IPS DF 19.7 (cell line): ENCODE measurements at regions not wholly inside any gene's neighbourhood (a gene's known extent, or its start where the extent isn't known, plus 50 kb on each side); places are given as distances from the start of the nearest gene placed in this dataset.

ENCODE experiments used
- DNase-seq: peaks from one replicate; pipeline ENCODE4 v3.0.0-alpha.2; 2013; ENCODE audit warnings: low read depth, low spot score

GRCh38 chr11:70647188-70648166 is 249.1 kb downstream of the CTTN start:
- peak; percentile 54 for DNase-seq

GRCh38 chr11:70650075-70650909 is 252.0 kb downstream of the CTTN start:
- no peak for DNase-seq

- DNase-seq = no peak
Measured at GRCh38 chr11:70651031-70651430, 252.7 kb downstream of the CTTN start.

DNA sequence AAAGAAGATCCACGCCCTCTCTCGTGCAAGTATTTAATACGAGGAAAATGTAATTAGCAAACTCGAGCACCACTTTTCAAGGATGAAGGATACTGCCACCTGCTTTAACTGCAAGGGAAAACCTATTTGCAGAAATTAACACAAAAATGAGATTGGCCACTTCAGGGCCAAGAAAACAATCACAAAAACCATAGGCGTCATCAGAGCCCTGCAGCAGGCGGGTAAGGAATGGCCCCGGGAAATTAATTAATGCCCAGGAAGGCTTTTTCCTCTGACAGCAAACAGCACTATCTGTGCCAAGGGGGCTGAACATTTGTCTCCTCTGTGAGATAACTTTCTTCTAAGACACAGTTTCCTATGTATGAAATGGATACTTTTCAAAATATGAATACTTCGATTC is 255.7 kb downstream of the CTTN start:
- DNase-seq = no peak

- DNase-seq = no peak
Measured at GRCh38 chr11:70655816-70656215, 257.5 kb downstream of the CTTN start.

DNA sequence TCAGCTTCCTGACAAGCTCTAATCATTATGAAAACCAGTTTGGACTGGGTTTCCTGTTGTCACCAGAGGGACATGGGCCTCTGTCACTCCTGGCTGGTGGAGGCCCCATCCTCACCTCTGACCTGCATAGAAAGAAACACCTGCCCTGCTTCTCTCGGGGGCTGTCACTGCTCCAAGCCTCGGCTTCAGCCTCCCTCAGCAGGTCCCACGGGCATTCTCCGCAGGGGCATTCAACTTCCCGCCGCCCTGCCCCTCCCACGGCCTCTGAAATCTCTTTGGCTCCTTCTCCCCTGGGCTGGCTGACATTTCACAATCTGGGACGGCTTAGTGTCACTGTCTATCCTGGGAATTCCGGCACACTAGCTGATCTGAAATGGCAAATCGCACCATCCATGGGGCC is 257.9 kb downstream of the CTTN start:
- no peak for DNase-seq

- DNase-seq = no peak
Measured at GRCh38 chr11:70660059-70660888, 261.9 kb downstream of the CTTN start.

GRCh38 chr11:70660889-70661197 is 262.5 kb downstream of the CTTN start:
- DNase-seq = no peak

DNA sequence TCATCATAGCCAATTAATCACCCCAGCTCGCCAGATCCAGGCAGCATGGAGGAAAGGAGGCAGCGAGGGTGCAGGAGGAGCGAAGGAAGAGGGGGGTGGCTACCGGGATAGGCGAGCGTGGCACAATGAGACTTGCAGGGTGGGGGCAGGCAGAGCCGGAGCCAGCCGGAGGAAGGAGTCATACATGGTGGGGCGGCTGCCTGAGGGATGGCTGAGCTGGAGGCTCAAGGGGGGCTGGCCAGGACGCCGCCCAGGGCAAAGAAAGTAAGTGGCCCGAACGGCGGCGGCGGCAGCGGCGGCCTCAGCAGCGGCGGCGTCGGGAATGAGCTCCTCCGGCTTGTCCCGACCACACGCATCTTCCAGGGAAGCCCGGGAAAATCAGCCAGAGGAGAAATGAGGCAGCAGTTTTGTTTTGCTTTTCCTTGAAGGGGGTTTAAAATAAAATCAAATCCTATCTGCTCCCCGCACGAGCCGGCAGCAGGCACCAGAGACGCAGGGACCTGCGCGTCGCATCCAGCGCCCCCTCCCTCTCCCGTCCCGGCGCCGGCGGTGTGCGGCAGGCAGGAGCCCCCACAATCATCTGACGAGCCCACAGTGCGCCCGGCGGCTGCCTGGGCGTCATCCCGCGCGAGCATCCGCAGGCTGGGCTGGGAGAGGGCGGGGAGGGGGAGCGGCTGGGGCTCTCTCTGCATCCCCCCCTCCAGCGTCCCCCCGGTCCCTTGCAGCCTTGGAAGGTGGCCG is 263.6 kb downstream of the CTTN start:
- DNase-seq = no peak

- DNase-seq = no peak
Measured at GRCh38 chr11:70662691-70663098, 264.4 kb downstream of the CTTN start.

DNA sequence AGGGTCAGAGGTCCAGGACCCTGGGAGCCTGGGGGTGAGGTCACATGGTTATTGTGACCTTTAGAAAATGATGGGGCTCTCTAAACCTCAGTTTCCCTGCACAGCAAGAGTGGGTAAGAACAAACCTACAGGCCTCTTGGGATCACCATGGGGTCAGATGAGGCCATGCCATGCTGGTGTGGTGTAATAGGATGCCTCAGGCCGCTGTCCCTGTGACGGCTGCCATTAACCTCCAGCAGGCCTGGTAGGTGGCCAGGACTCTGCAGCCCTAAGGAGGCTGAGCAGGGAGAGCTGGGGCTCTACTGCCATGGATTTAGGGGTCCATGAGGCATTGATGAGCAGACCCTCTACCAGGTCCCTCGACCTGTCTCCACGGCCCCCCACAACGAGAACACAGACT is 265.5 kb downstream of the CTTN start:
- DNase-seq = no peak

- DNase-seq = no peak
Measured at GRCh38 chr11:70666311-70666710, 268.0 kb downstream of the CTTN start.

DNA sequence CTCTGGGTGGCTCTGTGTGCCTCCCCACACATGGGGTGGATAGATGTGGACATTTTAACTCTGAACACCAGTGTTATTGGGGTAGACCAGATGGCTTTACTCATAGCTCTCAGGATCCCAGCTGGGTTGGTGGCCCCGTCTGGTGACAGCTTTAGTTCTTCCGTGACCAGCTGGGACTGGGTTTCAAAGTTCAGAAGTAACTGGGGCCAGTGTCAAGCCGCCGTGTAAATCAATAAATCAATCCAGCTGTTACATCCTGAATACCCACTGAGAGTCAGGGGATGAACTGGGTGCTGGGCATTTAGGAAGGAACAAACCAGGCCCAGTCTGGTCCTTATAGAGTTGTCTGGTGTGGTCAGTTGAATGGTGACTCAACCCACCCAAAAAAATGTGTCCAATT is 269.4 kb downstream of the CTTN start:
- DNase-seq = no peak

DNA sequence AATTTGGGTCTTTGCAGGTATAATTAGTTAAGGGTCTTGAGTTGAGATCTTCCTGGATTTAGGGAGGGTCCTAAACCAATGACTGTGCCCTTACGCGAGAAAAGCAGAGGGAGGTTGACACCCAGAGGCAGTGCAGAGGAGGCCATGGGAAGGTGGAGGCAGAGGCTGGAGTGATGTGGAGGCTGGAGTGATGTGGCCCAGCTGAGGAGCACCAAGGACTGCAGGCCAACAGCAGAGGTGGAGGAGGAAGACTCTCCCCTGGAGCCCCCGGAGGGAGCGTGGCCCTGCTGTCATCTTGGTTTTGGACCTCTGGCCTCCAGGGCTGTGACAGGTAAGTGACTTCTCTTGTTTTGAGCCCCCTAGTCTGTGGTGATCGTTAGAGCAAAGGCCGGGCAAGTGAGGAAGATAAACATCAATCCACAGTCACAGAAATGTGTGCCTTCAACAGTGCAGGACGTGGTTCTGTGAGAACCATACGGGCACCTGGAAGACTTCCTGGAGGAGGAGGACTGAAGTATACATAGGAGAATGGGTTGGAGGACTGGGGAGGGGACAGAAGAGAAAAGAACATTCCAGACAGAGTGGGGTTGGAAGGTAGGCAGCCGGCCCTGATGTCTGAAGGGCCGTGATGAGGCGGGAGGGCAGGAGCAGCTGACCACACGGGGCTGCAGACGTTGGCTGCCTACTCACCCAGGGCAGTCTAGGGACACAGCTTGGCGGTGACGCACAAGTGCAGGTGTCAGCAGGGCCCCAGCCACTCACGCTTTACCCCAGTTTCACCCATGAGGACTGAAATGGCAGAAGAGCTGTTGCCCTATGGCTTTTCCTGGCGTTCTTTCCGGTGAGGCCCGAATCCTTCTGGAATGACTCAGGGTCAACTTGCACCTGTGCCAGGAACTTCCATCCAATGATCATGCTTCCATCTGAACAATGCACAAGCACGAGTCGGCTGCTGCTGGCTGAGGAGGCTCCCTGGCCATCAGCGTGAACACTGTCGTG is 270.2 kb downstream of the CTTN start:
- DNase-seq = no peak

GRCh38 chr11:70669281-70669680 is 271.0 kb downstream of the CTTN start:
- DNase-seq = no peak

- DNase-seq = no peak
Measured at GRCh38 chr11:70669871-70670675, 271.7 kb downstream of the CTTN start.

DNA sequence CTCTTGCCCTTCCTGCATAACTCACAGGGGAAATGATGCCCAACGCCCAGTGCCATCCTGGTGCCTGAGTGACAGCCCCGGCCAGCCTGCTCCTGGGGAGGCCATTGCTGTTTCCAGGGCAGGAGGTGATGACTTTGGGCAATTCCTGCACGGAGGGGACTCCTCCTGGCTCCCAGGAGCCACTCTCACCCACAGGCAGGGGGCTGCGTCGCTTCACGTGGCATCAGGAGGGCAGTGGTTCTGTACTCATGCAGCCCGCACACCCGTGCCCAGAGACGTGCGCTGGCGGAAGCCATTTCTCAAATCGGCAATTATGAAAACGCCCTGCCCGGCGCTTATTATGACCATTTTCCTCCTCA is 272.3 kb downstream of the CTTN start:
- no peak for DNase-seq

- DNase-seq = no peak
Measured at GRCh38 chr11:70671083-70671482, 272.8 kb downstream of the CTTN start.

GRCh38 chr11:70671611-70672010 is 273.3 kb downstream of the CTTN start:
- no peak for DNase-seq
